HG03280 (cell line): ENCODE measurements at regions not wholly inside any gene's neighbourhood (a gene's known extent, or its start where the extent isn't known, plus 50 kb on each side); places are given as distances from the start of the nearest gene placed in this dataset.

Experiments used
- ATAC-seq: cut with Tn5 transposase; IDR thresholded peaks from one replicate; pipeline ENCODE4 v1.9.1; 2021; ENCODE audit warnings: mild to moderate bottlenecking, moderate library complexity; ENCODE audit not compliant: unreplicated experiment

GRCh38 chr4:138030375-138030774 is 211.8 kb downstream of the SLC7A11 start:
- no peak for ATAC-seq

GRCh38 chr4:138028923-138029322 is 213.2 kb downstream of the SLC7A11 start:
- no peak for ATAC-seq

- no peak for ATAC-seq
These were observed 220.9 kb downstream of the SLC7A11 start for GRCh38 chr4:138021139-138021830.

- ATAC-seq: no peak
These were observed 227.4 kb downstream of the SLC7A11 start for GRCh38 chr4:138014590-138015288.

GRCh38 chr4:138013625-138014024 is 228.5 kb downstream of the SLC7A11 start:
- ATAC-seq: no peak

GRCh38 chr4:138010639-138011038 is 231.5 kb downstream of the SLC7A11 start:
- no peak for ATAC-seq

- no peak for ATAC-seq
These were observed 234.6 kb downstream of the SLC7A11 start for GRCh38 chr4:138007572-138007971.

- no peak for ATAC-seq
These were observed 236.7 kb downstream of the SLC7A11 start for GRCh38 chr4:138005486-138005885.

- peak; percentile 81 for ATAC-seq
These were observed 238.9 kb downstream of the SLC7A11 start for GRCh38 chr4:138003248-138003647.

- ATAC-seq: no peak
These were observed 243.3 kb downstream of the SLC7A11 start for GRCh38 chr4:137998666-137999429.

GRCh38 chr4:137997496-137997895 is 244.7 kb downstream of the SLC7A11 start:
- ATAC-seq: no peak

GRCh38 chr4:137994853-137995252 is 247.3 kb downstream of the SLC7A11 start:
- ATAC-seq: no peak

GRCh38 chr4:137993232-137993631 is 248.9 kb downstream of the SLC7A11 start:
- no peak for ATAC-seq

GRCh38 chr4:137981277-137981676 is 260.9 kb downstream of the SLC7A11 start:
- ATAC-seq: no peak

- ATAC-seq: no peak
These were observed 261.5 kb downstream of the SLC7A11 start for GRCh38 chr4:137980641-137981040.

- no peak for ATAC-seq
These were observed 262.2 kb downstream of the SLC7A11 start for GRCh38 chr4:137979938-137980337.

GRCh38 chr4:137968956-137969678 is 273.0 kb downstream of the SLC7A11 start:
- no peak for ATAC-seq

GRCh38 chr4:137967480-137968190 is 274.5 kb downstream of the SLC7A11 start:
- no peak for ATAC-seq

GRCh38 chr4:137966504-137966903 is 275.6 kb downstream of the SLC7A11 start:
- no peak for ATAC-seq

GRCh38 chr4:137961051-137961438 is 281.1 kb downstream of the SLC7A11 start:
- no peak for ATAC-seq
